NCI-H748 treated with DMSO at 0.1 percent for 48 hours (cell line): ENCODE measurements at regions not wholly inside any gene's neighbourhood (a gene's known extent, or its start where the extent isn't known, plus 50 kb on each side); places are given as distances from the start of the nearest gene placed in this dataset.

Experiments used
- DNase-seq: peaks from one replicate; lab custom pipeline; 2025; lab: John Stamatoyannopoulos, UW

DNA sequence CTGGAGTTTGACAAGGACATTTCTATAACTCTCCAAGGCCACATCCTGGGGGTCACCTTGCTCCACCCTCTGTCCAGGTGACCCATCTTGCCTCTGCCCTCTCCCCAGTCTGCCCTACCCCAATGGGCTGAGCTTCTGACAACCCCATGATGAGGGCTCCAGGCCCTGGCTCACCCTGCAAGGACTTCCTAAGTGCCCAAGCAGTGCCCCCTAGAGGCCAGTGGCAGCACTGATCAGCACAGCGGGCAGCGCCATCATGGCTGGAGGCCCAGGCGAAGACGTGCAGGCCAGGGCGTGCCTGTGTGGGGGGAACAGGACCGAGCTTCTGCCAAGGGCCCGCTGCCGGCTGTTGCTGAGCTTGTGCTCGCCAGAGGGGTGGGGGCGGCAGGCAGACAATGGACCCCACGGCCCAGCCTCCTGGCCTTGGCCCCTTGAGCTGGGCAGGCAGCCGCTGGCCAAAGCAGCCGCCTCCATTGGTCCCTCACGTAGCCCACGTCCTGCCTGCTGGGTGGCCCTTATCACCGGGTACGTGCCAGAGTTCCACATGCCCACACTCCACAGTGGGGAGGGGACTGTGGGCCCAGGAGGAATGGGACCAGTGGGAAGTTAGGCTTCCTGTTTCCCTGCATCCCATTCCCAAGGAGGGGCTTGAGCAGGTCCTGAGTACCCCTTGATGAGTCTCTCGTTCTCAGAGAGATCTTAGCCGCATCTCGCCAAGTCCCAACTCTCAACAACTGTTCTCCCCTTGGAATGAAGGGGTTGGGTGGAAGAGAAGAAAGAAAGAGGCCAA lies 64.3 kb downstream of the MRPL14 start:
- DNase-seq, result no peak

DNA sequence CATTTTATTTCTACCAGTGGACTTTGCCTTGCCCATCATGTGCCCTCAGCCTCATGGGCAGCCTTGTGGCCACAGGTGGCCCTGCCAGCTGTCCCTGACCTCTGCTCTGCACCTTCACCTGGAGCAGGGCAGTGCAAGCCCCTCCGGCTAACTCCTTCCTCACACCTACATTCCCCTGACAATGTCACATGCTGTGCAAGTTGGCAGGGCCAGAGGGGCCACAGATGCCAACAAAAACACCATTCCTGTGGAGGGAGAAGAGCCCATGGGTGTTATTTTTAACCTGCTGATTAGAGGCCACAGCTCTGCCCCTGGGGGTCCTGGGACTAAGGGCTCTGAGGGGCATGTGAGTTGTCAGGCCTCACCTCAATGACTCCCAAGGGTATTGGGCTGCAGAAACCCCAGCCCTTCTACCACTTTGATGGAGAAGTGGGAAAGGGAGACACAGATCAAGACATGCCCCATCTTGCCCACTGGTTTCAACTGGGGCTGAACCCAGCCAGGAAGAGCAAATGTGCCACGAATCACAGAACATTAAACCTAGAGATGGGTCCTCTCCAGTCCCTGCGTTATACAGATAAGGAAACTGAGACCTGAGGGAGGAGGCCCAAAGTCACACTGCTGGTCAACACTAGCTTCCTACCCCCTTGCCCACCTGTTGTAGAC lies 65.0 kb downstream of the MRPL14 start:
- DNase-seq, result no peak

DNA sequence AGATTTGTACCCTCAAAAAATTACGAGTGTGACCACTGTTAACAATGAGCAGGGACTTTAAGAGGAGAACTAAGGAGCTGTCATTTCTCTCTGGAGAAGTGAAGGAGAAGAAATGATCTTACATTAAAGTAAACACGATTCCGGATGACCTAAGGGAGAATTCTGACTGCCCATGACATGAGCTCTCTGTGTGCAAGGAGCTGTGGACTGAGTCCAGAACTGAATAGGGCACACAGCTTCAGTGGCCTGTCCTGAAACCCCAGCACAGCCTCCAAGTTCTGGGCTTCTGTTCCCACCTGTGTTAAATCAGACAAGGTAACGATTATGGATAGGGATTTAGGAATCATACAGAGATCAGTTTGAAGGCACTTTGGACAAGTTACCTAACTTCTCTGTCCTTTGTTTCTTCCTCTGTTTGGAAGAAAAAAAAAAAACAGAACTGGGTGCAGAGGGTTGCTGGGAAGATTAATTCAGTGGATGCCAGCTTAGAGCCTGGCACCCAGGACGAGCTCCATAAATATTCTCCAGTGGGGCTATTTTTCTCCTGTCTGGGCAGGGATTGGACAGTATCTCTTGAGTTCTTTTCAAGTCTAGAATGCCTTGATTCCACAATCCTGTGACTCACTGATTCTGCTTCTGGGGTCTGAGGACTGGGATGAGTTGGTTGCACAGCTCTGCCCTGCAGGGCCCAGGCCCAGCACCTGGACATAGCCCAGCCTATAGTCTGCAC lies 65.7 kb downstream of the MRPL14 start:
- no peak for DNase-seq

DNA sequence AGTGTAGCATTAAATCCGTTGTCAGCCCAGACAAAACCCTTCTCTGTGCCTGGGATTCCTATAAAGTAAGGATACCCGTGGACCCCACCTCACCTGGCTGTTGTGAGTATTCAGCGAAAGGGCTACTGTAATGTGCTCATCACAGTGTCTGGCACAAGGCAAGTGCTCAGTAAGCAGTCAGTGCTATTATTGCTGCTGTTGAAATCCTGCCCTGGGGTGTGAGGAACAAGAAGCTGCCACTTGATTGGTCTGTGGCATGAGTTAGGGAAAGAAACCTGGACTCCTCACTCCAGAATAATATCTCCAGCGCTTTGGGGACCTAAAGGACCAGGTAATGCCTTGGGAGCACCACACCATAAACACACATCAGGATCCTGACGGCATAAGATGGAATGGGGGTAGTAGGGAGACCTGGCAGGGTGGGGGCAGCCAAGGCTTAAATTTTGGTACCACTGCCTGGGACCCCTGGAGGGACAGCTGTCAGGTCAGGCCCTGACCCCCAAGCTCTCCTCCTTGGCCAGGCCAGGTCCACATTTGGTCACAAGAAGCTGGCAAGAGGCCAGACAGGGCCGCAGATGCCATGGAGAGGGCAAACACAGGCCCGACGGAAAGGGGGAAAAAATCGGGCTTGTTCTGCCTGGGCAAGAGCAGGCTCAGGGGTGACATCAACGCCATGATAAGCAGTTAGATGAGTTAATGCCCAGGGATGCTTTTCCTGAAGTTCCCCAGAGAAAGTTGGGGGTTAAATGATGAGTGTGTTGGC lies 66.5 kb downstream of the MRPL14 start:
- DNase-seq, result no peak

DNA sequence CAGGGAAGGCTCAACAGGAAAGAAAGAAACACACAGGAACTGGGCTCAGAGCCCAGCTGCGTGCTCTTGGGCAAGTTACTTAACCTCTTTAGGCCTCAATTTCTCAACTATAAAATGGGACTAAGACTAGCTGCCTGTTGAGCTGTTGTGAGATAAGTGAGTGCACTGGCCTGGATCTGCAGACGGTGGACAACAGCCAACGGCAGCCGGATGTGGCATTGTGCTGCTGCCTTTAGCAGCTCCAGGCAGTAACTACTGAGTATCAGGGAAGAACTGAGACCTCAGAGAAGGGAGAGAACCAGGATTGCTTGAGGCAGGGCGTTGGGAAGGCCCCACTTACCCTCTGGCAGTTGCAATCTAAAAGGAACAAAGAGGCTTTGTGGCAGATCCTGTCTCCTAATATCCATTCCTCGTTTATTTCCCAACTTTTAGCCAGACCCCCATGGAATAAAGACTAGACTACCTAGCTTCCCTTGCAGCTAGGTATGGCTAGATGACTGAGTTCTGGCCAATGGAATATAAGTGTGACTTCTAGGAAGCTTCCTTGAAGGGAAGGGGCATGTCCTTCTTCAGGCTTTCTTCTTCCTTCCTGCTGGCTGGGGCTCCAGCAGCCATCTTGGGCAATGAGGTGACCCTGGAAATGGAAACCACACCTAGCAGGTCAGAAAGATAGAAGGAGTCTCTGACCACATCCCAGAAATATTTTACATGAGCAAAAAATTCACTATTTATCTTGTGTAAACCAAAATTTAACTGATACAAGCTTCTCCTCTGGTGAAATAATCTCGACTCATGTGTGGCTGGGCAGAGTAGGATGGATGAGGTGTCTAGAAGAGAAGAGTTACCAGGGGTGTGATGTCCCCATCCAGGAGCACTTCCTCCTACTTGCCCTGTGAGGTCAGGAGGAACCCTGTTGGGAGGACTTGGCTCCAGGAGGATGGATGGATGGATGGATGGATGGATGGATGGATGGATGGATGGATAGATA lies 67.6 kb downstream of the MRPL14 start:
- DNase-seq, result no peak

DNA sequence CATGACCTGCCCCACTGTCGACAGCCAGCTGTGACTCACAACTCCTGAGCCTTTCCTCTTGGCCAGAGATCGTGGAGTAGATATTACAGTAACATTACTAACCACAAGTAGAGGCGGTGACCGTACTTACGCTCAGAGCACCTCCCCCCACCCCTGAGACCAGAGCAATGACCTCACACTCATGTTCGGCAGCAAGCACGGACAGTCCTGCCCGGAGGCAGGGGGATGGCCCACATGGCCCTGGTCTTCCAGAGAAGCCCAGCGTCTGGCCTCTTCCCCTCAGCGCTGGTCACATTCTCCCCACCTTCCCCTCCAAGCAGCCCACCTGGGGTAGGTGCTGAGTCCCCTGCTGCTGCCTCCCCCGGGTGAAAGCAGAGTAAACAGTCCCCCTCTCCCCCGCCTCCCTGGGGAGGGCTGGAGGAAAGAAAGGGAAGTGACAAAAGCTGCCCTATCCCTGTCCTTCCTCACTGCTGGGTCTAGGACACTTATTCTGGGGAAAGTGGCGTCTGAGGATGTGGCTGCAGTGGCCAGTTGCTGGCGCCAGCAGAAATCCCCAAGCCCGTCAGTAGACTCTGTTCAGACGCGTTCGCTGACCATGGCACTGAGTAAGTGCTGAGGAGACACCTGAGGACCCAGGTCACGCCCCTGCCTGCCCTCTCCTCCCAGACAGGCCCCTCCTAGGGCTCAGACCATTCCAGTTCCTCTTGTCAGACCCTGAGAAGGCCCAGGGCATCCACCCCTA lies 68.5 kb downstream of the MRPL14 start:
- DNase-seq, result no peak

DNA sequence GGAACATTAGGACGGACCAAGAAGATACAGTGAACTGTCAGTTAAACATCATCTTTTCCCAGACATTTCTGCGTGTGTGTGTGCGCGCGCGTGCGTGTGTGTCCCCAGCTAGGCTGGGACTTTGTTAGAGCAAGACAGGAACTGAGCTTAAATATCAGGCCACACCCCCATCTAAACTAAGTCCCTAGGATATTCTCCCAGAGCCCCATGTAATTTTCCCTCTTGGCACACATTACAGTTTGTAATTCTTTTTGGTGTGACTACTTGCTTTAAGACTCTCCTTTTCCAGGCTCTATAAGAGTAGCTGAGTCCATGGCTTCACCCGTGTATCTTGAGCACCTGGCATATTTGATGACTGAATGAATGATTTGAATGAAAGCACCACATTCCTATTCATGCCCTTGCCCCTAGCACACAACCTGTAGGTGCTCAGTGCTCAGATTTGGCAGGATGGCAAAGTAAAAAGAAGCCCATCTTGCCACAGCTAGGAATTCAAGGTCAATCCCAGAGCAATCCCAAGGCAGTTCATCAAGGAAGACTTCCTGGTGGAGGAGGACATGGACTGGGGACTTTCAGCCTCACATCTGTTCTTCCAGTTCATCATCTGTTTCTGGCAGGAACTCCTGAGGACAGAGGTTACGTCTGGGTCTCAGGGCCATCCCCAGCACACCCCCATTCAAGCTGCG lies 69.2 kb downstream of the MRPL14 start:
- DNase-seq, result no peak

DNA sequence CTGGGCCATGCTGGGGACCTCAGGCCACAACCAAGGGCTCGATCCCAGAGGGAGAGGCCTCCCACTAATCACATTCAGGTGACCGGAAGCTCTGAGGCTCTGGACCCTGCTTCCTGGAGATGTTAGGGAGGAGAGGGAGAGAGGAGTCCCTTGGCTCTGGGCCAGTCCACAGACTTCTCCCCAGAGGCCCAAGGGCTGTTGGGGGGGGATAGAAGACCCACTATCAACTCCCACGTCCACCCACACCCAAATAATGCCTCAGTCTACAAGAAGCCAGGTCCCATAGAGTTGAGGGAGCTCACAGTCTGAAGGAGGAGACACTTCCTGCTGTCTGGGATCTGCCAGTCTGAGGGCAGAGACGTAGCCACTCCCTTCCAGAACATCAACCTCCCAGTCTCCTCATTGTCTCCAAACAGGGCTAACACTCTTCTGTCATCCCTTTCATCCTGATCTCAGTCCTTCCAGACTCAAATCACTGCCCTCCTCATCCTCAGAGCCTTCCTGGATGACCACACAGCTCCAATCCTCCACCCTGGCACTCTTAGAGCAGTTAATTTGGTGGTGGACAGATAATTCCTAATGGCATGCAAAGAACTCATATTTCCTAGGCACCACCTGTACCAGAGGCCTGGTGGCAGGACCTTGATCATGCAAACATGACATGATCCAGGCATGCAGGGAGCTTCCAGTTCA lies 69.9 kb downstream of the MRPL14 start:
- no peak for DNase-seq

DNA sequence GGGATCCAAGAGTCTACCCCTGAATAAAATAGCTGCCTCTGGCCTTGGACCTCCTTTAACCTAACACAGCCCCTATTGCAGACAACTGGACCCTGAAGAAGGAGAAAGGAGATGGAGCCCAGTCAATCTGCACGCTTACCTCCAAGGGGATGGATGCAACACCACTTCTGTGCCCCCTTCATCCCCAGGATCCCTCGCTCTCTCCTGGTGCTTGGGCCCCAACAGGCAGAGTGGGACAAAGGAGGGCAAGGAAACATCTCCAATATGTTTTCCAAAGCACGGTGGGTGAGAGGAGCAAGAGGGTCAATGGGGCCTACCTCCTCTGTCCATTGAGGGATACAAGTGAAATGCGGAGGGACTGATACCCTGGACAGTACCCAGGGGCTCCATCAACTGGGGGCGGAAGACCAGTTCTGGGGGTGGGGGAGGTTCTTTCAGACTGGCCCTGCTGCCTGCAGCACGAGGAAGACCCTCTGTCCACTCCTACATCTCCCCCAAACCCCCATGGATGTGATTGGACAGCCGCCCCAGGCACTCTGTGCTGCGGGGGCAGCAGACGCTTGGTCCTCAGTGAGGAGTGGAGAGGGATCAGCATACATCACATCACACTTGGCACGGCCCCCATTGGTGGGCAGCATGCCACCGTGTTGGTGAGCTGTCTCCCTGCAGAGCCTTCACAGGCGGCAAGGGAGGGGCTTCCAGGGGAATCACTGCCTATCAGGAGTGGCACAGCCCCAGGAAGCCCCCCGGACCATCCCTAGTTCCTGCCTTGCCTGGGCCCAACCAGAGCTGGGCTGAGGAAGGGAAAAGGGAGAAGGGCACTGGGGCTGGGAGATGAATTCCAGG lies 70.6 kb downstream of the MRPL14 start:
- DNase-seq, result no peak

DNA sequence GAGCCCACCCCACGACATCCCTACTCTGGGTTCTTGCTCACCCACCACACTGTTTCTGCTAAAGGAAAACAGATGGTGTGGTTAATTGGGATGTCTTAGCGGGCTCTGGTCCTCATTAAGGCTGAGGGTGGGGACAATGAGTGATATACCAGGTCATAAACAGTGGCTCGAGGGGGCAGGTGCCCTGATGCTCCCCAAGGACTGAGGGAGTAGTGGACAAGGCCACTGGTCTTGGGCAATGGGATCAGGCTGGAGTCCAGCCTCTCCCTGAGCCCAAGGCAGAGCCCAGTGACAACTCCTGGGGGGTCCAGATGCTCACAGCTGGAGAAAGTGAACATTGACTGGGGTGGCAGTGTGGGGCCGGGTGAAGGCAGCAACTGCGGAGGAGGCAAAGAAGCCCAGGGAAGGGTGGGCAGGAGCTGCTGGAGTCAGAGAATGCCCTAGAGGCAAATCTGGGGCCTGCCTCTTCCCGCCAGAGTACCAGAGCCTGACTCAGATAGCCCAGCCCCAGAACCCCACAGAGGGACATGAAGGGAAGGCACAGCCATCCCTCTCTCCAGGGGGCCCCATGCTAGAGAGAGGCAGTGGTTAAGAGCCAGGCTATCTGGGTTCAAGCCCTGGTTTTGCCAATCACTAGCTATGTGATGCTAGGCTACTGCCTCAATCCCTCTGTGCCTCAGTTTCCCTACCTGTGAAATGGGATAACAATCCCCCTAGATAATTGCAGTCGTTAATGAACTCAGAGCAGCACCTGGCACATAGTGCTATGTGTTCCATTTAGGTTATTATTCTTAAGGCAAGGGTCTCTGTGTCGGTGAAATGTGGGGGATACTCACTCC lies 72.3 kb downstream of the MRPL14 start:
- no peak for DNase-seq

DNA sequence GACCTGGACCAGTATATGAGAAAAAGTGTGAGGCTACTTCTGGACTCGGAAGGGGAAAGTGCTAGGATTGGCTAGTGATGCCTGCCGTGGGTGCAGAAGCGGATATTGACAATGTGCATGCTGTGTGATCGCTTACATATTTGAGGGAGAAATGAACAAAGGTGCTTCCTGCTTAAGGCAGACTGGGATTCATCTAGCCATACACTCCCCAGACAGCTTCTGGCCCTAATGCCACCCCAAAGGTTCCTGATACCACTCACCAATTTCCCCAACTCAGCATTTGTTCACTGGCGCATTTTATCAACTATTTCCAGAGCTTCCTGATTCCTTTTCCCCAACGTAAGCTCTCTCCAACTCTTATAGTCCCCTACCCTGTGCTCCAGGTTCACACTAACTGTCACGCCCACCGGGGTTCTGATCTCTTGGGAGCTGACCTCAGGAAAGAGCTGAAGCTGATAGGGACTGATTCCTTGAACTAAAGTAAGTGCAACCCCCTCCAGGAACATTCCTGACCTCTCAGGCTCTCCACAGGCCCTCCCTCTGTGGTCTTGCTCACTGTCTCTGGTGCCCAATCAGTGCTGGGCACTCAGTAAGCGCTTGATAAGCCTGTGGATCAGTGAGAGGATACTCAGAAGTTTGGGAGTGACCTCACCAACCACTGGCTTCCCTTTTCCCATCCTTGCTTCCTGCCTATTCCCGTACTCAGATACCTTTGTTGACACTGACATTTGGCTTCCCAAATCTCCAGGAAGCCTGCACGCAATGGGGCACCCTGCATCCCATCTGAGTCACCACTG lies 73.3 kb downstream of the MRPL14 start:
- no peak for DNase-seq

DNA sequence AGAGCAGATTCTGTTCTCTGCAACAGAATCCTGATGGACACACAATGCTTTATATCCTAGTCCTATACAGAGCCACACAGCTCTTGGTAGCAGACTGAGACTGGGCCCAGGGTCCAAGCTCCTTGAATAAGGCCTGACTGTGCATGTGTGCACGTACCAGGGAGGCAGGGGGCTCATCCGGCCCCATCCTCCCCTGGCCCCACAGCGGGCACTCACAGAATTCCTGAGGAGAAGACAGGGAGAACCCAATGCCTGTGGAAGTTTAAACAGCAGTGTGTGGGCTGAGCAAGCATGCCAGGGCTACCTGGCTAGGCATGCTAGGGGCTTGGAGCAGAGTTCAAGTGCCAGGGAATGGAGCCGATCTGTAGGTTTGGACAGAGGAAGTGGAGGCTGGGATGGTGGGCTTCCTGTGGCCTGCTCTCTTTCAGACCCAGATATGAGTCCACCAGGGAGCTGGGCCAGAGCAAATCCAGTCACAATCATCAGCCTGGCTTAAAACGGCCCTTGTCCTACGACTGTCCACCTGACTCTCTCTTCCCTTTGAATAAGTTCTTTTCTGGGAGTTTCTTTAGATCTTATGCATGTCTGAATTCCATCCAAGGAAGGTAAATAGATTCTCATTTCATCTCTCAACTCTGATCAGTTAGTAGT lies 74.0 kb downstream of the MRPL14 start:
- DNase-seq, result no peak

DNA sequence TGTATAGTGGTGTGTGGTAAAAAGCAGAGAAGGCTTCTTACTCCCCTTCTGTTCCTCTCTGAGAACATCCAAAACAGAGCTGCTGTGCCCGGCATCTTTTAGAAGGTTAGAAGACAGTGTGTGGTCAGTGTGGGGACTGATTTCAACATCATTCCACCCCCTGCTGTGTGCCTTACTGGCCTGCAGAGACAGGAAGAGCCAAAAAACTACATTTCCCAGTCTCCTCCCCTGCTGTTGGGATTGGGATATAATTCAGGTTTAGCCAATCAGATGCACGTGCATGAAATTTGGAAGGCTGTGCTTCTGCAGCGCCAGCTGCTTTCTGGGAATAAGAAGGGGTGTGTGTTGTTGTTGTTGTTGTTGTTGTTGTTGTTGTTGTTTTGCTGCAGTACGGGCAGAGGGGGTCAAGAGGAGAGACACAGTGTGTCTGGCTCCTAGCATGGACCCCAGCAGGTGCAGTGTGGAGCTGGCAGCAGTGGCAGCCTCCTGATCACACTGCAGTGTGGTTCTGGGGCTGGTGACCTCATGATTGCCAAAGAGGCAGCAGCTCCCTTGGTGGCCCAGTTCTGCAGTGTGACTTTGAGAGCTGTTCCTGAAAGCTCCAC lies 74.7 kb downstream of the MRPL14 start:
- DNase-seq, result no peak

DNA sequence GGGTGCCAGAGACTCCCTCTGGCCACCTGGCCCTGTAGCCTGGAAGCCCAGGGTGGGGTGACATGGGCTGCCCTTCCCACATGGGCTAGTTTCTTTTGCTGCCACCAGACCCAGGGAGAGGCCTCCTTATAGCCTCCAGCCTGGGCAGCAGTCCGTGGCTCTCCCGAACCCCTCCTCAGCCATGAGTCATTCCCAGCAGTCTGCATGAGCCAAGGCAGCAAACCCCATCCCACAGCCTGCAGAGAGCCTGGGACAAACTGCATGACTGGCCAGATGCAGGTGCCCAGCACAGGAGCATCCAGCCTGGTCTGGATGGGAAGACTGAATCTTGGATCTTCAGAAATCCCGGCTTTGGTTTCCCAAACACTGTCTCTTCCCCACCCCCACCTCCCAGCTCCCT lies 75.7 kb downstream of the MRPL14 start:
- DNase-seq, result no peak

DNA sequence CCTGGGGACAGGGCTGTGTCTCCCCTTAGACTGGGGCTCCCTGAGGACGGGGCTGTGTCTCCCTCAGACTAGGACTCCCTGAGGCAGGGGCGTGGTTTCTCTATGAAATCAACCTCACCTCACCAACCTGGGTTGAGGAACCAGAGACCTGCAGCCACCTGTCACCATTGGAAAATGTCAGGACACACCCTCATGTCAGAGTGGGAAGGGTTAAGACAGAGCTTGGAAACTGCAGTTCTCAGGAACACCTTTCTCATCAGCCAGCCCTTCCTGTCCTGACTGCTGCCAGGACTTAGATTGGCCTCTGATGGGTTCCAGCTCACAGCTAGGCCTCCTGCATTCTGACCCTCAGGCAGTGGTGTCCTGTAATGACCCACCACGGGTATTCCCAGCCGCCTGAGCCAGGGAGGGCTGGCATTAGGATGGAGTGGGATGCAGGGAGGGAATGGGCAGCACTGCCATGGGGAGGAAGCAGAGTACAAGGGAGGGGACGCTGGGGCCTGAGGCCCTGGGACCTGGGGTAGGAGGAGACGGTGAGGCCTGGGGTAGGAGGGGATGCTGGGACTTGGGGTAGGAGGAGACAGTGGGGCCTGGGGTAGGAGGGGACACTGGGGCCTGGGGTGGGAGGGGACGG lies 76.3 kb downstream of the MRPL14 start:
- no peak for DNase-seq
